Endodermal cell (in vitro differentiated cells): ENCODE measurements at regions not wholly inside any gene's neighbourhood (a gene's known extent, or its start where the extent isn't known, plus 50 kb on each side); places are given as distances from the start of the nearest gene placed in this dataset.
A peak's percentile ranks its signal among the peaks of the same experiment; 100 is the strongest.

Experiments used
- DNase-seq: peaks from one replicate; pipeline ENCODE4 v3.0.0-alpha.2; 2017
- H3K27ac ChIP-seq: 2 replicates; pipeline ENCODE4 v1.5.1; 2013; ENCODE audit warnings: mild to moderate bottlenecking, low read depth, low read length, moderate library complexity
- H3K27me3 ChIP-seq: 2 replicates; pipeline ENCODE4 v1.6.1; 2013; ENCODE audit warnings: mild to moderate bottlenecking, low read length, moderate library complexity; ENCODE audit not compliant: insufficient read depth, control insufficient read depth, poor library complexity, severe bottlenecking
- H3K36me3 ChIP-seq: 2 replicates; pipeline ENCODE4 v1.7.0; 2013; ENCODE audit warnings: mild to moderate bottlenecking, low read length, moderate library complexity; ENCODE audit not compliant: control insufficient read depth, insufficient read depth
- H3K4me1 ChIP-seq: one replicate; pipeline ENCODE4 v1.7.0; 2013; ENCODE audit warnings: low read length; ENCODE audit not compliant: control insufficient read depth, insufficient read depth
- H3K4me3 ChIP-seq: 2 replicates; pipeline ENCODE4 v1.5.1; 2013; ENCODE audit warnings: mild to moderate bottlenecking, low read length, moderate library complexity
- H3K9ac ChIP-seq: 2 replicates; pipeline ENCODE4 v1.6.1; 2013; ENCODE audit warnings: mild to moderate bottlenecking, low read length, moderate library complexity; ENCODE audit not compliant: poor library complexity, severe bottlenecking; ENCODE audit errors: extremely low read depth
- H3K9me3 ChIP-seq: 2 replicates; pipeline ENCODE4 v1.6.1; 2013; ENCODE audit warnings: mild to moderate bottlenecking, low read length, moderate library complexity; ENCODE audit not compliant: control insufficient read depth
- H3K27ac Mint-ChIP-seq: 2 replicates; pipeline ENCODE4 v1.8.0; 2020; ENCODE audit warnings: mixed read lengths
- H3K27me3 Mint-ChIP-seq: 2 replicates; pipeline ENCODE4 v1.8.0; 2021; ENCODE audit warnings: mild to moderate bottlenecking, mixed read lengths; ENCODE audit not compliant: insufficient read depth
- H3K36me3 Mint-ChIP-seq: 2 replicates; pipeline ENCODE4 v1.8.0; 2020; ENCODE audit warnings: low read depth, mixed read lengths
- H3K4me1 Mint-ChIP-seq: 2 replicates; pipeline ENCODE4 v1.8.0; 2020; ENCODE audit warnings: mixed read lengths
- H3K4me3 Mint-ChIP-seq: 2 replicates; pipeline ENCODE4 v1.8.0; 2020; ENCODE audit warnings: mild to moderate bottlenecking, moderate library complexity, mixed read lengths
- H3K9me3 Mint-ChIP-seq: 2 replicates; pipeline ENCODE4 v1.8.0; 2020; ENCODE audit warnings: mild to moderate bottlenecking, mixed read lengths
- WGBS, 2 experiments: methylation state at CpG; one replicate each; pipeline versions ENCODE4 v1.1.5 to v1.1.7; 2013; ENCODE audit warnings: missing lambda C conversion rate in 2 of 2, mixed read lengths in 1 of 2; ENCODE audit not compliant: insufficient coverage in 1 of 2, insufficient read length in 1 of 2; 5-methylcytosine and 5-hydroxymethylcytosine counted together
- TF ChIP-seq, protein P1 (sequence below): fragments of 200-600 bp; sonication (generic); conservative IDR thresholded peaks from 2 replicates; pipeline ENCODE4 v1.5.0; 2021; ENCODE audit warnings: antibody characterized with exemption, mild to moderate bottlenecking

DNA sequence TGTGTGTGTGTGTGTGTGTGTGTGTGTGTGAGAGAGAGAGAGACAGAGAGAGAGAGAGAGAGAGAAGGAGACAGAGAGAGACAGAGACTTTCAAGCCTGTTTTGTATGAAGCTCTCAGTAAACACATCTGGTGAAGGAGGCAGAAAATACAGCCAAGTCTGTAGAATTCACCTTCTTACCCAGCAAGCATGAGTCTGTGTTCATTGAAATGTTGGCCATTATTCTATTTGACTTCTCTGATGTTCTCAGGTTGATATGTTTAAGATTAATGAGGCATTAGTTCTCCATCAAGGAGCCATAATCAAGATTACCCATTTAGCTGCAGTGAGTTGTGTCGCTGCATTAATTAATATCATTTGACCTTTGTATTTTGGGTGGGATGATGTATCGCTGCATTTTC, 895.8 kb upstream of the EEF2KMT start:
- Mint-ChIP-seq H3K27ac (no peak overlapping the region), H3K9me3 (no peaks in the 10 kb centered on the region), H3K4me1 (peaks cover 18% of the 10 kb centered on the region), H3K36me3 (no peaks in the 10 kb centered on the region), H3K27me3 (no peaks in the 10 kb centered on the region), H3K4me3 (no peak overlapping the region)
- H3K4me3 ChIP-seq = no peak overlapping the region
- H3K4me1 ChIP-seq = no peaks in the 10 kb centered on the region
- H3K36me3 ChIP-seq = no peaks in the 10 kb centered on the region
- TF ChIP-seq, protein P1, sequence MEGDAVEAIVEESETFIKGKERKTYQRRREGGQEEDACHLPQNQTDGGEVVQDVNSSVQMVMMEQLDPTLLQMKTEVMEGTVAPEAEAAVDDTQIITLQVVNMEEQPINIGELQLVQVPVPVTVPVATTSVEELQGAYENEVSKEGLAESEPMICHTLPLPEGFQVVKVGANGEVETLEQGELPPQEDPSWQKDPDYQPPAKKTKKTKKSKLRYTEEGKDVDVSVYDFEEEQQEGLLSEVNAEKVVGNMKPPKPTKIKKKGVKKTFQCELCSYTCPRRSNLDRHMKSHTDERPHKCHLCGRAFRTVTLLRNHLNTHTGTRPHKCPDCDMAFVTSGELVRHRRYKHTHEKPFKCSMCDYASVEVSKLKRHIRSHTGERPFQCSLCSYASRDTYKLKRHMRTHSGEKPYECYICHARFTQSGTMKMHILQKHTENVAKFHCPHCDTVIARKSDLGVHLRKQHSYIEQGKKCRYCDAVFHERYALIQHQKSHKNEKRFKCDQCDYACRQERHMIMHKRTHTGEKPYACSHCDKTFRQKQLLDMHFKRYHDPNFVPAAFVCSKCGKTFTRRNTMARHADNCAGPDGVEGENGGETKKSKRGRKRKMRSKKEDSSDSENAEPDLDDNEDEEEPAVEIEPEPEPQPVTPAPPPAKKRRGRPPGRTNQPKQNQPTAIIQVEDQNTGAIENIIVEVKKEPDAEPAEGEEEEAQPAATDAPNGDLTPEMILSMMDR = no peak
- H3K9ac ChIP-seq = no peak overlapping the region
- no peak for DNase-seq
- H3K27me3 ChIP-seq = no peaks in the 10 kb centered on the region
- no peaks in the 10 kb centered on the region for H3K9me3 ChIP-seq
- WGBS, 2 experiments = 97 to 100% methylated on average over 1 to 2 of the region's 2 CpGs
- no peak overlapping the region for H3K27ac ChIP-seq

DNA sequence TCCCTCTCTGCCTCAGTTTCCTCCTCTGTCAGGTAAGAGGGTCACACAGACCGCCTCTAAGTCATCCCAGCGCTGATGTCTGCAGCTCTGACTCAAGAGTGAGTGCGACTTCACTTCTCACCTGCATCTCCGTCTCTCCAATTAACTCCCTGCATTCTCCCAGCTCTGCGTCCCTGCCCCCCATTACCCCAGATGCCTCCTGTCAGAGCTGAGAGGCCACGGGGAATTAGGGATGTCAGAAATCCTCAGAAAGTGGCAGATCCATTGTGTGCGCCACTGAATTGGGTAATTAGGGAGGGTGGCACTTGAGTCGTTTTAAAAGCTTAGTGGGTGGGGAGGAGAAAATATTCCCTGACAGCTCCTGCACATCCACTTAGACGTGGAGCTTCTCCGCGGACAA, 885.4 kb upstream of the EEF2KMT start:
- no peaks in the 10 kb centered on the region for H3K27me3 ChIP-seq
- no peak overlapping the region for H3K4me3 ChIP-seq
- no peak overlapping the region for H3K9ac ChIP-seq
- Mint-ChIP-seq H3K27ac (no peak overlapping the region), H3K36me3 (no peaks in the 10 kb centered on the region), H3K9me3 (no peaks in the 10 kb centered on the region), H3K4me3 (no peak overlapping the region), H3K4me1 (peaks cover 31% of the 10 kb centered on the region), H3K27me3 (peaks cover 10% of the 10 kb centered on the region)
- 74 to 76% methylated on average over 3 to 11 of the region's 11 CpGs for WGBS, 2 experiments
- DNase-seq = no peak
- H3K4me1 ChIP-seq = peaks cover 4% of the 10 kb centered on the region
- no peak overlapping the region for H3K27ac ChIP-seq
- TF ChIP-seq, protein P1 = no peak
- no peaks in the 10 kb centered on the region for H3K9me3 ChIP-seq
- no peaks in the 10 kb centered on the region for H3K36me3 ChIP-seq

DNA sequence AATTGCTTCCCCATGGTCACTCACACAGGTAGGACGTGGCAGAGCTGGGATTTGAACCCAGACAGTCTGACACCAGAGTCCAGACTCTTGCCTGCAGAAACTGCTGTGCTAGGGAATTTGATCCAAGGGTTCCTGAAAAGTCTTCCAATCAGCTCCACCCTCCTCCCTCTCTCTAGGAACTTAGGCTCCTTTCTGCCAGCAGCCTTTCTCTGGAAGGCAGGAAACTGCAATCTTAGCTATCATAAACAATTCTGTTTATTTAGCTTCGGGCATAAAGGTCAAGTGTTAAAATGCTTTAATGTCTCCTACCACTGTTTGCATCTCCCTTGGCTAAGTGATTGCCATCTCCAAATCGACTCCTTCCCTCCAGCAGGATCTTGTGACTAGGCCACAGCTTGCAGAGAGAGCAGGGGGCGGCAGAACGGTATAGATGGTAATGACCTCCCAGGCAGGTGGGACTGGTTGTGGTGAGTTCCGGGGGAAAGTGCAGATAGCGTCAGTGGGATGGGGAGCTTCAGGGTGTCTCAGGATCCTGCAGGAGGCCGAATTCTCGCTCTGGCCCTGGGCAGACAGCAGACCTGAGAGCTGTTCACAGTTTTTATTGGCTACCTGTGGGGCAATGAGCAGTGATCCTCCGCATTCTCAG, 882.4 kb upstream of the EEF2KMT start:
- Mint-ChIP-seq H3K9me3 (no peaks in the 10 kb centered on the region), H3K36me3 (no peaks in the 10 kb centered on the region), H3K4me1 (peaks cover 31% of the 10 kb centered on the region), H3K27ac (no peak overlapping the region), H3K4me3 (no peak overlapping the region), H3K27me3 (peaks cover 10% of the 10 kb centered on the region)
- Histone ChIP-seq H3K27ac (no peak overlapping the region), H3K9me3 (no peaks in the 10 kb centered on the region), H3K9ac (no peak overlapping the region), H3K4me1 (peaks cover 4% of the 10 kb centered on the region), H3K36me3 (no peaks in the 10 kb centered on the region), H3K4me3 (no peak overlapping the region), H3K27me3 (no peaks in the 10 kb centered on the region)
- WGBS, 2 experiments = 59 to 60% methylated on average over 9 to 10 of the region's 10 CpGs
- peak; percentile 70 for DNase-seq
- TF ChIP-seq, protein P1 = no peak
